GM19324 (cell line): ENCODE measurements at regions not wholly inside any gene's neighbourhood (a gene's known extent, or its start where the extent isn't known, plus 50 kb on each side); places are given as distances from the start of the nearest gene placed in this dataset.
A peak's percentile ranks its signal among the peaks of the same experiment; 100 is the strongest.

Experiments
- ATAC-seq: cut with Tn5 transposase; IDR thresholded peaks from one replicate; pipeline ENCODE4 v1.9.1; 2021; ENCODE audit warnings: mild to moderate bottlenecking, moderate library complexity; ENCODE audit not compliant: unreplicated experiment, low FRiP score

DNA sequence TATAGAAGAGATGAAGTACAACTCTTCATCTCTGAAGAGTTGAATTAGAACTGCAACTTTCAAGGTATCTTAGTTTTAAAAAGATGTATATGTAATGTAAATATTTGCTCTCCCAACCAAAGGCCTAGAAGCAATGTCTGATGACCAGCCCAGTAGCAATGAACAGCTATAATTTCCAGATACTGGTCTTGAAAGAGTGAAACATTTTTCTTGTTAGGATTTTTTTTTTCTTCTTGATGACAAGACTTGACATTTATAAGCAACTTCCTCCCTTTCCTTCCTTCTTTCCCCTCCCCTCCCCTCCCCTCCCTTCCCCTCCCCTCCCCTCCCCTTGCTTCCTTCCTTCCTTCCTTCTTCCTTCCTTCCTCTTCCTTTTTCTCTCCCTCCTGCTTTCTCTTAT is 423.4 kb downstream of the ZIC1 start:
- no peak for ATAC-seq

DNA sequence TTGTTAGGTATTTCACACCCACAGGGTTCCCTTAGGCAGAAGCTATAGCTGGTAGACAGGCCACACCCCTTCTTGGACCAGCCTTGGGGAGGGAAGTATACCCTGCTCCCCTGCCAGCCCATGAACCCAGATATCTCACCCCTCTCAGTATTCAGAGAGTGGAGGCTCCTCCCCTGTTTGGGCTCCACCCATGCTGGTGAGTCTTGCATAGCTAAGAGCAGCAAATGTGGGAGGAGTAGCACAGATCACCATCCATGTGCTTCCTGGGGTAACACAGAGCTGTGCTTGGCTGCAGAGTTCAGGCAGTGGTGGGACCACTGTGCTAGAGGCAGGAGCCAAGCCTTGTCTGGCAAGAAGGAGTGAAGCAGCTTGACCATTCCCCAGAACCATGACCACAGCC is 427.2 kb downstream of the ZIC1 start:
- ATAC-seq, result no peak

DNA sequence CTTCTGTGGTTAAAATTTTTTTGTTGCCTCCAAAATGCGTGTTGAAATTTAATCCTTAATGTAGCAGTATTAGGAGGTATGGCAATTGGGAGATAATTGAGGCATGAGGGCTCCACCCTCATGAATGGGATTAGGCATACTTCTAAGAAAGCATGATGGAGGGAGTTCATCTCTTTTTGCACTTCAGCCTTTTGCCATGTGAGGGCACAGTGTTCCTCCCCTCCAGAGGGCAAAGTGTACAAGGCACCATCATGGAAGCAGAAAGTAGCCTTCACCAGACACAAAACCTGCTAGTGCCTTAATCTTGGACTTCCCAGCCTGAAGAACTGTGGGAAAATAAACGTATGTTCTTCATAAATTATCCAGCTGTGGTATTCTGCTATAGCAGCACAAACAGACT is 429.5 kb downstream of the ZIC1 start:
- ATAC-seq, result peak; percentile 77

DNA sequence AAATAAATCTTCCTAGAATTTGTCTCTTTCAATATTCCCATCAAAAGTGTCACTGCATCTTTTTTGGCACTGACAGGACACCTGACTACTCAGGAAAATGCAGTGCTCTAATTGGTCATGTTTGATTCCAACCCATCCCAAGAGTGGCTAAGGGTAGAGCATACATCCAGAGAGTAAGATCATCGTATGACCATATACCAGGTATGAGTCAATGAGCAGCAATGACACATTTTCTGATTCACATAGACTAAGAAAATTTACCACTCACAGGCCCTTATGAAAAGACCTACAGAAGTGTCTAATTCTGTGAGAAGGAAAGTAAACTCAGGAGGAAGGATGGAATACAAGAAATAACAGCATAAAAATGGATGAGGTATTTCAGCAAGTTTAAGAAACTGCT is 434.2 kb downstream of the ZIC1 start:
- no peak for ATAC-seq

DNA sequence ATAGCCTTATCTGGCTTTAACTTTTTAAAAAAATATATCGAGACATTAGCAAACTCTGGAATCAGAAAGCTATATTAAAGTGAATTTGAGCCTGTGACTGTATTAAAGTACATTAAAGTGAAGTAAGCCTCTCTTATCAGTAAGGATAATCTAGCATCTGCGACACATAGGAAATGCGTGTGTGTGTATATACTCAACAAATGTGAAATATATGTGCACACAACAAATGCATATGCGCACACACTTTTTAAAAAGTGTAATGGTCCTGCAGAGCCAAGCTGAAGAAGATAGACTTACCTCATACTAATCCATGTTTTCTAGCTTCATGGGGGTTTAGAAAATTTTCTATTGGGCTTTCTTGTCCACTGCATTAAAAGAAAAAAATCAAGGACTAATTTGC is 437.1 kb downstream of the ZIC1 start:
- ATAC-seq, result no peak

DNA sequence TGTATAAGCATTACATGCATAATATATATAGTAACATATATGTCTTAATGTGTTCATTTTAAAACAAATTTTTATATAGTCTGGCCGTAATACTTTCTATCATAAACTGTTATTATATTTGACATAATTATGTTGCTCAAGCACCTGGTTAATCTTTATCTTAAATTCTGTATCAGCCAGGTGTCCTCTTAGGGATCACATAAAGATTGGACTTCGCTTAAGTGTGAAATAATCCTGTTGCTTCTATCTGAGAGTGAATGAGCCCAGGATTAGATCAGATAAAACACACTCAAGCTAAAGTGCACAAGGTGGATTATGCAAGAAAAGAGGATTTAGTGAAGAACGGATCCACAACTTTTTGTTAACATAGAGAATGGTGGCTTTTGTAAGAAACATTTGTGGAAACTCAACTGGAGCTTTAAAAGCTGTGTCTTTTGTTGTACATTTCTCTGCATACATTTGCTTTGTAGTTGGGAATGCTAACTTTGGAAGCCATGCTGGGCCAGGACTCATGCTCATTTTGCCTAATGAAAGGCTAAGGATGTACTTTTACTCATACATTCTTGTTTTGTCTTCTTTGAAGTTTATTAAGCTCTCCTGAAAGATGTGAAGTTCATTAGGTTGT is 437.8 kb downstream of the ZIC1 start:
- no peak for ATAC-seq

DNA sequence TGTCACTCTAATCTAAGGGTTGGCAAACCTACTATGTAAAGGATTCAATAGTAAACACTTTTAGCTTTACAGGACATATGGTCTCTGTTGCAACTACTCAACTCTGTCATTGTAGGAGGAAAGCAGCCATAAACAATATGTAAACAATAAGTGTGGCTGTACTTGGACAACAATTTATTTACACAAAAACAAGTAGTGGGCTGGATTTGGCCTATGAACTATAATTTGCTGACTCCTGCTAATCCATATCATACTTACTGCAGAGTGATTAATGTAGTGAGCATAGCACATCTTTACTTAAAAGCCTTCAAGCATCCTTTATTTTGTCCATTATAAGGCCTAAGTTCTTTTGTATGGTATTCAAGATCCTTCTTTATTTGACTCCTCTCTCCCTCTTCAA is 441.9 kb downstream of the ZIC1 start:
- no peak for ATAC-seq

DNA sequence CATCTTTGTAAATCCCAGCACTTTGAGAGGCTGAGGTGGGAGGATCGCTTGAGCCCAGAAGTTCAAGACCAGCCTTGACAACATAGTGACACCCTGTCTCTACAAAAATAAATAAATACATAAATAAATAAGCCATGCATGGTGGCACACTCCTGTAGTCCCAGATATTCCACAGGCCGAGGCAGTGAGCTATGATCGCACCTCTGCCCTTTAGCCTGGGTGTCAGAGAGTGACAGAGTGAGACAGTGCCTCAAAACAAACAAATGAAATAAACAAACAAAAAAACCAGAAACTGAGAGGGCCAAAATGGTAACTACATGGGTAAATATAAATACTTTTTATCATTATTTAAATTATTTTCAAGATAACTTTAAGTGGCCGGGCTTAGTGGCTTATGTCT is 445.4 kb downstream of the ZIC1 start:
- no peak for ATAC-seq

DNA sequence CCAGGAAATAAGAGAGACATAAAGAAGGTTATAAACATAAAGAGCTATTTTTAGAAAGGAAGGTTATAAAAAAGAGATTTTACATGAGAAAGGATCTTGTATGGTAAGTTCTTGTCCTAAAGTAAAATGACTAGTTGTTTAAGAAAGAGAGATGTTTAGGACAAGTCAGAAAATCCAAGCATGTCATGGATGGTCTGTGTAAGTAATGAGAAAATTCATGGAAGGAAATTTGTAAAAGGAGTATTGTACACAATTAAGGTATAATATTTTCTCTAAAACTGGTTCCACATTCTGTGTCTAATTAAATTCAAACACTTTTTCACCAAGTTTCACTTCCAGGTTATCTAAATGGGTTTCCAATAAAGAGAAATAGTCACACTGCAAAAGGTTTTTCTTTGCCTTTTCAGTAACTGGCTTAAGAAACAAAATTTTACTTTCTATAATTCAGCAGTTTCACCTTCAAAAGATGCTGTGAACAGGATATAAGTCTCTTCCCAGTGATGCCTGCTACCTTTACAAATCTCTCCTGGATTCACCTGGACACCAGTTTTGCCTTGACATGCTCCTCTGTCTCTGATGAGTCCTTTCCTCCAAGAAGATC is 455.7 kb downstream of the ZIC1 start:
- ATAC-seq, result no peak

DNA sequence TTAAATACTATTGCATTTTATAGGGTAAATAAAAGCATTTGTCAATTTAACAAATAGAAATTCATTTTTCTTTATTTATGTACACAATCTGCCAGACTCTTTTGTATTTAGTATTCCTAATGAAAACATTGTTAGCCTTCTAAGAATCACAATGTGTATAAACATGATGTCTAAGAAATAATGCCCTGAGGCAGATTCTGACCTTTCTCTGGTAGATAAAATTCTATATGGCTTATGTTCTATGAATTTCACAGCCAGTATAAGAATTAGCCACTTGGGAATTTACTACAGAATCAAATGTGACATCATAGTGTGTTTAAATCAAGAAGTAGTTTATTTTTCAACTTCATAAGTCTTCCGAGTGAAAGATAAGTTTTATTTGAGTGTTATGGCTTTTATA is 457.4 kb downstream of the ZIC1 start:
- ATAC-seq, result no peak

DNA sequence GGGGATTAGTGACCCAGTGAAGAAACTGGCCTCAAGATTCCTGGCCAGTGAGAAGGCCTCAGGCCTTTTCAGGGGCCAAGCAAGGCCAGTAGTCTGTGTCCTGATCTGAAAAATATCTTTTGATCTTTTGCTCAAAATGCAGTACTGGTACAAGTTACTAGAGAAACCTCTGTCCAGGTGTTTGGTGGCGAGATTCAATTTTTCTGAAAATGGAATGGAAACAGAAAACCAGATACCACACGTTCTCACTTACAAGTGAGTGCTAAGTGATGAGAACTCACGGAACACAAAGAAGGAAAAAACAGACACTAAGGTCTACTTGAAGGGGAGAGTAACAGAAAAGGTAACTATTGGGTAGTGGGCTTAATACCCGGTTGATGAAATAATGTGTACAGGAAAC is 463.4 kb downstream of the ZIC1 start:
- peak; percentile 78 for ATAC-seq

DNA sequence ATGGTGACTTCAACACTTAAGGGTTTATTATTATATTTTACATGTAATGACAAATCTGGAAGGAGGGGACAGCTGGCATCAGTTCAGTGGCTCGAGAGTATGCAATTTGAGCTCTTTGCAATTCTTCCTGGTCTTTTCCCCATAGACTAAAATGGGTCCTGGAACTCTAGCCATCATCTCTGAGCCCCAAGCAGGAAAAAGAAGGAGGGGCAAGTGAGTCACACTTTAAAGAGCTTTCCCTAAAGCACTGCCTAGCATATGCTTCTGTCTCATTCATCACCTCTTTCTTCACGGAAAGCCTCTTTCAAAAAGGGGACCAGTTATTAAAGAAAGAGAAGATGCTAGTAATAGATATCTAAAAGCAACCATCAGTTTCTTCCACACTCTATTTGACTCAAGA is 466.3 kb downstream of the ZIC1 start:
- ATAC-seq, result no peak

DNA sequence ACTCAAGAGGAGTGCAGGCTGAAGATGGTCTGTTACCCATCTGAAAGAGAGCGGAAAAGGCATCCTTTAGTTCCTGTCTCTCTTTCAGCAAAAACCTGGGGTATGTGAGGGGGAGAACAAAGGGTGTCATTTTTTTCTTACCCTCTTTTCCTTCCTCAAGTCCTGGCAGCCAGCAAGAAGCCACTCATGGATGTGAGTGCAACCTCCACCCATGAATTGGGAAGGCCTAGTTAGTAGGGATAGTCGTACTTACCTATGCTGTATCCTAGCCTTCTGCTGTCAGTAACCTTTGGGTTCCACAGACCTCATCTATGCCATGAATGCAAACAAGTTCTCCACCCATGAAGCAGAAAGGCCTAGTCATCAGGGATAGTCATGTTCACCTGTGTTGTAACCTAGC is 472.8 kb downstream of the ZIC1 start:
- no peak for ATAC-seq

DNA sequence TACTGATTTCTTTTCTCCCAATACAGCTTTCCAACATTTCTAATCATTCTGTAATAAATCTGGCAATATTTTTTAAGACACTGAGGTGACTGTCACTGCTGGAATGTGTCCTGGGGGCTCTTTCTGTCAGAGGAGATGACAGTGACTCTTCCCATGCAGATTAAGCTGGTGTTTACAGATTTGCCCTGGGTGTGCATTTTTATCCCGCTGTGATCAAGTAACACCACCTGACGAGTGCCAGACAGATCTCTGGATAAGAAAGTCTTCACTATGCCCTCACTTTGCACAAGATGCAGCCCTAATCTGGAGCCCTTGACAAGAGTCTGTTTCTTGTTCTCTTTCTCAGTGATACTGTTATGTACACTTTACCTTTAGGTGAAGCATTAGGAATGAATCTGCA is 477.7 kb downstream of the ZIC1 start:
- no peak for ATAC-seq

DNA sequence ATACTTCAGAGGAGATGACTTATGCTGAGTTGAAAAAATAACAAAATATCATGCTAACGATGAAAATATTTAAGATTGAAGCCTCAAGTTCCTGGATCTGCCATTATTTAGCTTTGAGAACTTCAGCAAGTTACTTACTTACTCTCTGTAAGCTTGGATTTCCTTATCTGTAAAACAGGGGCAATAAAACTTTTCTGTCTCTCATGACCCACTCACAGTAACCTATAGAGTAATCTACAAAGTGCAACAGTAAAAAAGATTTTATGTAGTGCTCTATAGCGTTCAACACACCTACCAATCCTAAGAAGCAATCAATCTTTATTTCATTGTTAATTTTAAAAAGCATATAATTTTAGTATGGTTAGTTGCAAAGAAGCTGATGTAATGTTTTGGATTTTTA is 478.6 kb downstream of the ZIC1 start:
- no peak for ATAC-seq

DNA sequence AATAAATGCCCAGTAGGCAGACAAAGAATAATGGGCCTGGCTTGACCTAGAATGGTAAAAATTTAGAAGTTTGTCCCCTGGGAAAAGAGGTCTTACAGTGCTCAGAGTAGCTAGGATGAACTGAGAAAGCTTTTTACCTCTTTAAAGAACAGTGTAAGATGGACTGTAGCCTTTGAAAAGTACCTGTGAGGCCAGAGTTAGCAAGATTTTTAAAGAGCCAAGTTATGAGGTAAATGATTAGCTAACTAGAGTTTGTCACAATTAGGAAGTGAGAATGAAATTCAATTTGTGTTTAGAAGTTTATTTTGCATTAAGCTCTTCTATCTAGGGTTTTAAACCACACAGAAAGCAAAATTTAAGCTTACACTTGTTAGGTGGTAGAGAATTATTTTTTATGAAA is 480.9 kb downstream of the ZIC1 start:
- peak; percentile 96 for ATAC-seq

DNA sequence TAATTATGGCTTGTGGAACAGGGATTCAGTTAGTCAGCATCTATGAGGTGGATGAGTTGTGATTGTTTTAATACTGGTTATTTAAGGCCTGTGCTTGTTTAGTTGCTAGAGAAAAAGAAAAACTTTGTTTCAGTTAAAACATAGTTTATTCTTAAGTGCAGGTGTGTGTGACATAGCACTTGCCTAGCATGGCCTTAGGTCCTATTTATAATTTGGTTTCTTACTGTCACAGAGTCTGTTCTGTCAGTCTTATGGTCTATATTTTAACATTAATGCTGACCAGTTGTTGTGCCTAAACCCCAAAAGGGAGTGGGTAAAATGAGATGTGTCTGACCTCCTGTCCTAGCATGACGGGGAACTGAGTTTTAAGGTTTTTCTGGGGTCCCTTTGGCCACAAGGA is 486.3 kb downstream of the ZIC1 start:
- ATAC-seq, result peak; percentile 60

DNA sequence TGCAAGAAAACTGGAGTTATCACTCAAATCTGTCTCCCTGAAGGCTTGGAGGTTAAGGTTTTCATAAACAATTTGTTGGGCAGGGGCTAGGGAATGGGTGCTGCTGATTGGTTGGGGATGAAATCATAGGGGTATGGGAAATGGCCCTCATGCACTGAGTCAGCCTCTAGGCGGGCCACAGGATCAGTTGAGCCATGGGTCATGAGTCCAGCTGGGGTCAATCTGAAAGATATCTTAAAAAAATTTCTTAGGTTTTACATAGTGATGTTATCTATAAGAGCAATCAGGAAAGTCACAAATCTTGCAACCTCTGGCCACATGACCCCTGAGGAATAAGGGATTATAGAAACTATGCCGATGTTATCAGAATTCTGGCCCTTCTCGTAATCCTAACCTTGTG is 491.7 kb downstream of the ZIC1 start:
- ATAC-seq, result no peak

DNA sequence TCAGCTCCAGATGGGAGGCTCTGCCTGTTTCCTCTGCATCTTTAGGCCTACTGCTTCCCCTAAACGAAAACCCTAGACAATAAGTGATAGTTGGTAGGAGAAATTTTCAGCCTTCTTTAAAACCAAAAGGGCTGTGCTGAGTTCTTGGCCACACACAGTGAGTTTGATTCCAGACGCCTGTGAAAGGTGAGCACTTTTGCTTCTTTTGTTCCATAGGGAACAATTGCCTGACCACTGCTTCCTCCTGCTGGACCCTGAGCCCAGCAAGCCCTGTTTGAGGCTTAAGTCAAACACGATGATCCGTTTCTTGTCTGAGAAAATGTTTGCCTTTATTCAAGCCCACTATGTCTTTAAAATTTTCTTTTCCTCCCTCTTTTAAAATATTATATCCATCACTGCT is 493.9 kb downstream of the ZIC1 start:
- ATAC-seq, result no peak

DNA sequence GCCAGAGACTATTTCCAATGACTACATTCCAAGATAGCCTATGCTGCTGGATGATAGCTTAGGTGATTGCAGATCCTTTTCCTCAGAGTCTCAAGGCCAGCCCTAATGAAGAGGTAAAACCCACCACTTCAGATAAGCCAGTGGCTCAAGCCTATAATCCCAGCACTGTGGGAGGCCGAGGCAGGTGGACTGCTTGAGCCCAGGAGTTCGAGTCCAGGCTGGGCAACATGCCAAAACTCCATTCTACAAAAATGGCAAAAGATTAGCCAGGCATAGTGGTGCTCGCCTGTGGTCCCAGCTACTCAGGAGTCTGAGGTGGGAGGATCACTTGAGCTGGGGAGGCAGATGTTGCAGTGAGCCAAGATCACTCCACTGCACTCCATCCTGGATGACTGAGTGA is 495.3 kb downstream of the ZIC1 start:
- no peak for ATAC-seq

DNA sequence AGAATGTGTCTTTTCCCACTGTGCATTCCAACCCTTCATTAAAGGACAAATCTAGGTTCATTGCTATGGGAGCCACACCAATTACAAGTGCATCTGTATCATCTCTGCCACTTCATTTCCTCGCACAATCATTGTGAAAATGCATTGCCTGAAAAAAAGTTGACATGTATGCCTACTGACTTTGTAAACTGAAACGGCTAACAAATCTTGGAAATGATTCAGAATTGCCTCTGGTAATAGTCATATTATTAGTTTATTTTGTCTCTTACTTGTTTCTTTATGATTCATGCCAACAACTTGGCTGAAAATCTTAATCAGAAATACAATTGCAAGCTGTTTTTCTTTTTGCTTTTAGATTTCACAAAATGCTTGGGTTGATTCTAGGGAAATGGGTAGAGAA is 497.1 kb downstream of the ZIC1 start:
- no peak for ATAC-seq

DNA sequence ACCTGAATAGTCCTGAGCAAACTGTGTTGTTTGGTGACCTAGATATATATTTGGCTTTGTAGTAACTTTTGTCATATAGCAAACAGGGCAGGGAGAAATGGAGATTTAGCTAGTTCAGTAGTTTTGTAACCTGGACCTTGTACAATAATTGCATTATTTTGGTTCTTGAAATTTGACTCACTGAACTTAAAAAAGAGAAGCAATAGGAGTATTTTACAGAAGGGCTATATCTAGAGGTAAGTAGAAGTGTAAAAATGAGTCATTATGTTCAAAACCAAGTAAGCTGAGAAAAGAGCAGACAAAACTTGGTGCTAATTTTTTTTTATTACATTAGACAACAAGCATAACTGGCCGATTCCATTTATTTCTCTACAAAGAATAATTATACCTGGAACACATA is 505.4 kb downstream of the ZIC1 start:
- ATAC-seq, result peak; percentile 39

DNA sequence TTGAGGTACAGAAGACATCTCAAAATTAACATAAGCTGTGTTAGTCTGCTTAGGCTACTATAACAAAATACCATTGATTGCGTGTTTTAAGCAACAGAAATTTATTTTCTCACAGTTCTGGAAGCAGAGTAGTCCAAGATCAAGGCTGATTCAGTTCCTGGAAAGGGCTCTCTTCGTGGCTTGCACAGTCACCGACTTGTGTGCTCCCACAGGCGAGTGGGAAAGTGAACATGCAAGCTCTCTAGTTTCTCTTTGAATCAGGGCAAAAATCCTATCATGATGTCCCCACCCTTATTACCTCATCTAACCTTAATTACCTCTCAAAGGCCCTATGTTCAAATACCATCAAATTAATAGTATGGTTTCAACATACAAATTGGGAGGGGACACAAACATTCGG is 505.9 kb downstream of the ZIC1 start:
- peak; percentile 39 for ATAC-seq
